HuH-7 (cell line): ENCODE measurements at regions not wholly inside any gene's neighbourhood (a gene's known extent, or its start where the extent isn't known, plus 50 kb on each side); places are given as distances from the start of the nearest gene placed in this dataset.
"Not testable (repeated sequence)": the region's sequence is repeated elsewhere in the genome, so short reads cannot be mapped to it uniquely, and the experiment has no call there.

Source experiments
- DNase-seq: peaks from one replicate; pipeline ENCODE4 v3.0.0; 2011; ENCODE audit warnings: low spot score

- DNase-seq: no peak
These were observed 174.8 kb downstream of the PDGFRA start for GRCh38 chr4:54403700-54404453.

GRCh38 chr4:54409270-54409817 lies 180.3 kb downstream of the PDGFRA start:
- DNase-seq: not testable (repeated sequence)

DNA sequence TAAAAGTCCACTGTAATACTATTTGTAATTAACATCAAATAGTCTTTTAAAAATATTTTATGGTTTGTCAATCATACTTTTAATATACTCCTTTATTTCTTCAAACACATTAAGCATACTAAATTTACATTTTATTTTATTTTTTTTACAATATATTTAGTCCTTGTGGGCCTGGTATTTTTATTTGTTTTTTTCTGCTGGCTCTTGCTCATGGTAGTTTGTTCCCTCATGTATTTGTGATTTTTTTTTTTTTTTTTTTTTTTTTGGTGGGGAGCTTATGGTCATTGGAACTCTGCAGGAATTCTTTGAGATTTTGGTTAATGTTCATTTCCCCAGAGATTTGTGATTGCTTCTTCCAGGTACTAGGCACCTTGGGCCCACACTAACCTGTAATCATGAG lies 185.5 kb downstream of the PDGFRA start:
- DNase-seq: no peak

- DNase-seq: no peak
These were observed 188.4 kb downstream of the PDGFRA start for GRCh38 chr4:54417476-54417875.

DNA sequence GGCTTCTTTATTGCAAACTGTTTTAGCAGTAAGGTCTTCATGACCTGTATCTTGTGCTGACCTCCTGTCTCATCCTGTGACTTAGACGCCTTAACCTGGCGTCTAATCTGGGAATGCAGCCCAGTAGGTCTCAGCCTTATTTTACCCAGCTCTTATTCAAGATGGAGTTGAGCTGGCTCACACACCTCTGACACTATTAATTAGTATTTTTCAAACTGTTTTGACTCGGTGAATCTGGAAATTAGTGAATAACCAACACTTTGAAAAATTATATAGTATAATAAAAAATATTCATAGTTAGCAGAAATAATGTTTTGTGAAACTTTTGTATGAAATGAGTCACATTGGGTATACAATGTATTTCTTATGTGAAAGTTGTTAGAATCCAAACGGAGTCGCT lies 189.4 kb downstream of the PDGFRA start:
- no peak for DNase-seq

DNA sequence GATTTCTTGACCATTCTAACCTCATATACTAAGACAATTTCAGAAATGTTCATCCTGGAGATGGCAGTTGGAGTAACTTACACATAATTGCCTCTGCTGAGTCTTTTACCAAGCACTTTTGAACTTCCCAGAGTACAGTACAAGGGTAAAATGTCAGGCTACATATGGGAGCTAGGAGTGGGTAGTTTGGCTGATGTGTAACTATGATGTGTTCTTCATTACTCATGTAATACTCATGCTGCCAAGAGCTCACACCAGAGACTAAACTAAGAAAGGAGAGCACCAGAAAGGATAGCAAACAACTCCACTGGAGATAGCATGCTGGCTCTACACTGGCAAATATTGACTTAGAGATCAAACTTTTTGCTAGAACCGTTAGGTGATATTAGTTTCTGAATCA lies 194.0 kb downstream of the PDGFRA start:
- no peak for DNase-seq

GRCh38 chr4:54427826-54428225 lies 198.7 kb downstream of the PDGFRA start:
- no peak for DNase-seq

GRCh38 chr4:54428940-54429339 lies 199.8 kb downstream of the PDGFRA start:
- no peak for DNase-seq

GRCh38 chr4:54433686-54434085 lies 204.6 kb downstream of the PDGFRA start:
- no peak for DNase-seq

DNA sequence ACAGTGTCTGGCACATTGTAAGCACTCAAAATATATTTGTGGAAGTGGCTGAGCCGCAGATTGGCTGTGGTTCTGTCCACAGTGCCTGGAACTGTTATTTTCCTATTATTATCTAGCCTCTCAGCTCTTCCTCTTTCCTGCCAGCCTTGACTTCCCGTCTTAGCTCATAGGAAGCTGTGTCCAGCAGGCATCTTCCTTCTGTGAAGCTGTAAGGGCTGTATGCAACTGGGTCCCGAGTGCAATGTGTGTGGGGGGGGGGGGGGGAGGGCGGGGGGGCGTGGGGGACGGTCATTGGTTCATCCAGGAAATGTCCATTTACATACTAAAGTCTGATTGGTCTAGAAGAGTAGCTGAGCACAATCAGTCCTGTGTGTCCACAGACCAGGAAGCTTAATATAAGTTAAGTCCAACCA lies 210.7 kb downstream of the PDGFRA start:
- DNase-seq: no peak

- peak; percentile 30 for DNase-seq
These were observed 211.5 kb downstream of the PDGFRA start for GRCh38 chr4:54440394-54441136.

GRCh38 chr4:54445866-54446265 lies 211.9 kb upstream of the KIT start:
- DNase-seq: no peak

DNA sequence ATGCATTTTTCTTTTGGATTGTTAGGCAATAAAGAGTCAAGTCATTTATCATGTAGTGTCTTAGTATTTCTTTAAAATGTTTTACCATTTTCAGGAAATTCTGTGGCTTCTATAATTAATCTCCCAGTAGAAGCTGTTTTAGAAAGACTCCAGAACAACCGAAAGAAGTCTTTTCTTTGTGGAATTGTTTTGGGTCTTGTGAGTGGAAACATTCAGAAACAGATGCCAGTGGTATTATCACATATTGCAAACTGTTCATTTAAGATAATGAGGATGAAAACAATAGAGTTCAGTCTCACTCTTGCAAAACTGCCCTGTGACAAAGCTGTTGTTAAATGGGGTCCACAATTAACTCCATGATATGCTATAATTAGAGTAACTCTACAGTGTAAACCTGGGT lies 211.2 kb upstream of the KIT start:
- no peak for DNase-seq

DNA sequence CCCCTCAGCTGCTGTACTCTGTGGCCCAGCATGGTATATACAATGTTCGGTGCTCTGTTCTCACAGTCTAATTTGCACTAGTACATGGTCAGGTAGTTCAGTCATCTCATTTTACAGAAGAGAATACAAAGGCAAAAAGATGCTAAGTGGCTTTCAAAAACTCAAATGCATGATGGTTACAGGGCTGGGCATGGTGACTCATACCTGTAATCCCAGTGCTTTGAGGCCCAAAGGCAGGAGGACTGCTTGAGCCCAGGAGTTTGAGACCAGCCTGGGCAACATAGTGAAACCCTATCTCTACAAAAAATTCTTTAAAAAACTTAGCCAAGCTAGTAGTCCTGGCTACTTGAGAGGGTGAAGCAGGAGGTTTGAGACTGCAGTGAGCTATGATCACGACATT lies 210.5 kb upstream of the KIT start:
- DNase-seq: no peak

DNA sequence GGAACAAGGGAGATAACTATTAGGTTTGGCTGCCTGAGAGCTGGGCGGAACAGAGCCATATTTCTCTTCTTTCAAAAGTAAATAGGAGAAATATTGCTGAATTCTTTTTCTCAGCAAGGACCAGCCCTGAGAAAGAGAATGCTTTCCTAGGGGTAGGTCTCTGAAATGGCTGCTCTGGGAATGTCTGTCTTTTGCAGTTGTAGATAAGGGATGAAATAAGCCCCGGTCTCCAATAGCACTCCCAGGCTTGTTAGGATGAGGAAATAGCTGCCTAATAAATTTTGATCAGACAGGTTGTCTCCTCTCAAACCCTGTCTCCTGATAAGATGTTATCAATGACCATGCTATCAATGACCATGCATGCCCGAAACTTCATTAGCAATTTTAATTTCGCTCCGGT lies 207.8 kb upstream of the KIT start:
- DNase-seq: no peak

DNA sequence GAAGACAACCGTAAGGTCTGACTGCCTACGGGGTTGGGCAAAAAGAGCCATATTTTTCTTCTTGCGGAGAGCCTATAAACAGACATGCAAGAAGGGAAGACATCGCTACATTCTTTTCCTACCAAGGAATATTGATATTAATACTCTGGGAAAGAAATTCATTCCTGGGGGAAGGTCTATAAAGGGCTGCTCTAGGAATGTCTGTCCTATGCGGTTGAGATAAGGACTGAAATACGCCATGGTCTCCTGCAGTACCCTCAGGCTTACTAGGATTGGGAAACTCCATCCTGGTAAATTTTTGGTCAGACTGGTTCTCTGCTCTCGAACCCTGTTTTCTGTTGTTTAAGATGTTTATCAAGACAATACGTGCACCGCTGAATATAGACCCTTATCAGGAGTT lies 190.8 kb upstream of the KIT start:
- DNase-seq: not testable (repeated sequence)

GRCh38 chr4:54473077-54473545 lies 184.6 kb upstream of the KIT start:
- DNase-seq: peak; percentile 65

DNA sequence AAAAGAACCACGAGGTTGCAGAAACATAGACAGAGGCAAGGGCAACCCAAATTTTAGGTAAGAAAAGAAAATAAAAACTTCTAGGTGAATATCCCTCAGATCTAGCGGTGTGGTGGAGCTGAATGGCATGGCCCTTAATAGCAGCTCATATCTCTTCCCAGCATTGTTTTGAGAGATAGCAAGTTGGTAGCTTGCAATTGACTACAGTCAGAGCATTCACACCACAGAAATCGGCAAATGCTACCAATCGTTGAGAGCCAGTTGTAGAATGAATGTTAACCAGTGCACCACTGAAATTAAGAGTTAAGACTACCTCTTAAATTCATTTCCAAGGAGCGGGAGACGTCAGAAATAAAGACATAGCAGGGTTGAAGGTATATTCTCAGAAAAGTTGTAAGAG lies 184.0 kb upstream of the KIT start:
- no peak for DNase-seq

DNA sequence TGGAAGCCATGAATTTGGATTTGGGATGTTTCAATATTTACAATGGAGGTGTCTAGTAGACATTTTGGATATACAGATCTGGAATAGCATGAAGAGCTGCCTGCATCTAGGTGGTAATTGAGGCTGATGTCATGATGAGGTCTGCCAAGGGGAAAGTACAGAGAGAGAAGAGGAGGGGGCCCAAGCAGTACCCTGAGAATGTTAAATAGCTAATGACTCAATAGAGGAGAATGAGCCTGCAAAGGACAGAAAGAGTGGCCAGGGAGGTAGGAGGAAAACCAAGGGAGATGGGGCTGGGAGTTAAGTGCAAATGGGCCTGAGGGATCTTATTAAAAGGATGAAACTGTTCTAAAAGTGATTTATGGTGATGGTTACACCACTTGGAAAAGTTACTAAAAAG lies 182.2 kb upstream of the KIT start:
- DNase-seq: no peak

- no peak for DNase-seq
These were observed 175.1 kb upstream of the KIT start for GRCh38 chr4:54482529-54483200.

- DNase-seq: no peak
These were observed 173.4 kb upstream of the KIT start for GRCh38 chr4:54484383-54484782.

DNA sequence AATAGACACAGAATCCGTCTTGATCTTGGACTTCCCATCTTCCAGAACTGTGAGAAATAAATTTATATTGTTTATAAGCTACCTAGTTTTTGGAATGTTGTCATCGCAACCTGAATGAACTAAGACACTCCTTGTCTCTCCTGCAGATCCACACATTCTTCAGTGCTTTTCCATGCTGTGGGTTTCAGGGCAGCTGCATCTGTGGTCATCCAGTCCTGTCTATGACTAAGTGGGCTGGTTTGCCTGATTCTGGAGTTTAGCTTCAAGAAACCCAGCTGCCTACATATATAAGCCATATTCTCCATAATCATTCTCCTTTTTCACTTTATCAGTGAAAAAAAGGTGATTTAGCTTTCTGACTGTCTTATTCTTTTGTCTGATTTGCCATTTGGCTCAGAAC lies 170.3 kb upstream of the KIT start:
- no peak for DNase-seq

DNA sequence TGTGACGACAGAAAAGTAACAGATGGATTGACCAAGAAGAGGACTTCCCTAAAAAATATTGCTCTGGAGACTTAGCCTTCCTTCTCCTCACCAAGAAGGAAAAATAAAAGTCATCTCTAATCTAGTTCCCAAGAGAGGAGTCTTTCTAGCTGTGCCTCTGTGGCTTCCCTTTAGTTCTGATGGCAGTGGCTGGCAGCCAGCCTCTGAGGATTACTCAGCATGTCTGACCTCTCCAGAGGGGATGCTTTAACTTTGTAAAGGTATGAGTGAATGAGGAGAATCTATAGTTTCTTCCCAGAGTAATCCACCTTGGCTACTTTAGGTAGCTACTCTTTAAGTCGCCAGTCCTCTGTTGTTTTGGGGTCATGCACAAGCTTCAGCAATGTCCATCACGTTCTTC lies 163.9 kb upstream of the KIT start:
- DNase-seq: no peak
